Epithelial cell of esophagus (primary cell): ENCODE measurements at regions not wholly inside any gene's neighbourhood (a gene's known extent, or its start where the extent isn't known, plus 50 kb on each side); places are given as distances from the start of the nearest gene placed in this dataset.

ENCODE experiments used
- DNase-seq: peaks from one replicate; pipeline ENCODE4 v3.0.0; 2010; ENCODE audit warnings: low read depth
- H3K4me3 ChIP-seq: 2 replicates; pipeline ENCODE4 v1.5.1; 2011; ENCODE audit warnings: mild to moderate bottlenecking, low read length, control low read depth
- TF ChIP-seq, protein P1 (sequence below): IDR thresholded peaks from 2 replicates; pipeline ENCODE4 v1.5.1; 2011; ENCODE audit warnings: low read depth, mild to moderate bottlenecking, low read length, control low read depth, inconsistent platforms; ENCODE audit not compliant: insufficient read depth; ENCODE audit errors: missing control alignments

DNA sequence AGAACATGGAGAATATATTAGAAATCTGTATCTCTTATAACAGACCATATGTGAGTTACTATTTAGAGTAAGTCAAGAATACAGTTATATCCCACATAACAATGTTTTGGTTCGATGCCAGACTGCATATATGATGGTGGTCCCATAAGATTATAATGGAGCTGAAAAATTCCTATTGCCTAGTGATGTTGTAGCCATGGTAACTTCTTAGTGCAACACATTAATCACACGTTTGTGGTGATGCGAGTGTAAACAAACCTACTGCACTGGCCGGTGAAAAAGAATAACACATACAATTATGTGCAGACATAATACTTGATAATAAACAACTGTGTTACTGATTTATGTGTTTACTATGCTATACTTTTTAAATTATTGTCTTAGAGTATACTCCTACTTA lies 69.8 kb upstream of the MNS1 start:
- H3K4me3 ChIP-seq, result no peak overlapping the region
- TF ChIP-seq, protein P1, sequence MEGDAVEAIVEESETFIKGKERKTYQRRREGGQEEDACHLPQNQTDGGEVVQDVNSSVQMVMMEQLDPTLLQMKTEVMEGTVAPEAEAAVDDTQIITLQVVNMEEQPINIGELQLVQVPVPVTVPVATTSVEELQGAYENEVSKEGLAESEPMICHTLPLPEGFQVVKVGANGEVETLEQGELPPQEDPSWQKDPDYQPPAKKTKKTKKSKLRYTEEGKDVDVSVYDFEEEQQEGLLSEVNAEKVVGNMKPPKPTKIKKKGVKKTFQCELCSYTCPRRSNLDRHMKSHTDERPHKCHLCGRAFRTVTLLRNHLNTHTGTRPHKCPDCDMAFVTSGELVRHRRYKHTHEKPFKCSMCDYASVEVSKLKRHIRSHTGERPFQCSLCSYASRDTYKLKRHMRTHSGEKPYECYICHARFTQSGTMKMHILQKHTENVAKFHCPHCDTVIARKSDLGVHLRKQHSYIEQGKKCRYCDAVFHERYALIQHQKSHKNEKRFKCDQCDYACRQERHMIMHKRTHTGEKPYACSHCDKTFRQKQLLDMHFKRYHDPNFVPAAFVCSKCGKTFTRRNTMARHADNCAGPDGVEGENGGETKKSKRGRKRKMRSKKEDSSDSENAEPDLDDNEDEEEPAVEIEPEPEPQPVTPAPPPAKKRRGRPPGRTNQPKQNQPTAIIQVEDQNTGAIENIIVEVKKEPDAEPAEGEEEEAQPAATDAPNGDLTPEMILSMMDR, result no peak
- DNase-seq, result no peak

DNA sequence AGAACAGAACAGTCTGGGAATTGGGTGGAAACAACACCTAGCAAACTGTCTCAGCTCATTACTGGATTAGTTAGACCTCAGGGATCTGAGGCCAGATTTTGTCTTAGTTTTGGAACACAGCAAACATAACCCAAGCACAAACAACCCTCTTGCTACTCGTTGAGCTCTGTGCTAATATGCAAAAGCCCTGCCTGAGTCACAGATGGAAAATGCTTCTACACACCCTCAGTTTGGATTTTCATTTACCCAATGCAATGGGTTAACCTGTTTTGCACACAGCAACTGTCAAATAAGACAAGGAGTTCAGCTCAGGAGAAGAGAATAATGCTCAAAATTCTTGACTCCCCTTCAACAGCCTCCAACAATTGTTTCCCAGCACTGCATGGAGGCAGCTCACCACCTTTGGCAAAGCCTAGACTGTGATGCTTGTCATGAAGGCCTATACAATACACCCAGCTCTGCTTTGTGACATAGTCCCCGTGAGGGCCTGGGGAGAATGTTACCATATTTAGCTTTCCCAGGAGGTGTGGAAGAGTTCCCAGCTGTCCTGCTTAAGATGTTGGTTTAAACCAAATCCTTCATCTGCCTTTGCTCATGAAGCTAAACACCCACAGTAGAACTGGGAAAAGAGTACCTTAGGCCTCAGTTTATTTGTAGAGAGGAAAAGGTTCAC lies 68.9 kb upstream of the MNS1 start:
- DNase-seq, result peak; percentile 3
- H3K4me3 ChIP-seq, result no peak overlapping the region
- TF ChIP-seq, protein P1, result no peak

DNA sequence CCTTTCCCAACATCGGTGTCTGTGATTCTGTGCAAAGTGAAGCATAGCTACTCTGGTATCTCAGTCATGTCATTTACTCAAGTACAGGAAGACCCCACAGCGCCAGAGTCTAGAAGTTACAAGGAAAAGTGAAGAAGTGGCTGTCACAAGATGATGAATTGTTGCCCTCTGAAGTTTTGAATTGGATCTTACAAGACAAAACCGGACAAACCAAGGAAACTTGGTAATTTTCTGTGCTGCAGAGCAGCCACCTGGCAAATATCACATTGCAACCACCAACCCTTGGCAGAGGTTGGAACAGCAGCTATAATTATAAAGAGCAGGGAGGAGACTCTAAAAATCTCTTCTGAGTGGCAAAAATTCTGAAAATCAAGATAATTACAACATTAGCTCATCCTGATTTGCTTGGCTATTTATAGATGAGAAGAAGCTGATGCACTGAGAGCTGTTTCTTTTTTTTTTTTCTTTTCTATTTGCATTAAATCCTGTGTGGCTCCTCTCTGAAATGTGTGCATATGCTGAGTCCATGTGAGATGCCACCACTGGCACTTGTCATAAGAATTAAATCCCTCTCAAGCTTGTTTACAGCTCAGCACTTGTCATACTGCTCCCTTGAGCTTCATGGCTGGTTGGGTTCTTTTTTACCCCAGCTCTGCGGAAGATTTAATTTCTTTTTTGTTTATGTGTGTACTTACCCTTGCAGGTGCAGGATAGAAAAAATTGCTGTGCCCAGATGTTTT lies 68.0 kb upstream of the MNS1 start:
- DNase-seq, result no peak
- TF ChIP-seq, protein P1, result no peak
- H3K4me3 ChIP-seq, result no peak overlapping the region

DNA sequence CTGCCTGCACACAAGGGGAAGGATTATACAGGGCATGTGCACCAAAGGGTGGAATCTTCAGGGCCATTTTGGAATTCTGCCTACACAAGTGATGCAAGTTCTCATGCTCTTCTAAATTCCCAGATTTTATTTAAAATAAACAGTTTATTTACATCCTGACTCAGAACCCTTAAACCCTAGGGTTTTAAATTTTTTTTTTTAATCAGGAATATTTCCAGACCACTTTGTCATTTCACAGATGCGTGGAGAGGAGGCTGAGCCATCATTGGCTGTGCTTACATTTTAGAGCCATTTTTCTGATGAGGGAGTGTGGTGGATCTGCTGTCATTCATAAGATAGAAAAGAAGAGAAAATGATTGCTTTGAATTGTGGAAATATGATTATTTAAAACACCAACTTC lies 65.2 kb upstream of the MNS1 start:
- DNase-seq, result no peak
- H3K4me3 ChIP-seq, result no peak overlapping the region
- TF ChIP-seq, protein P1, result no peak

DNA sequence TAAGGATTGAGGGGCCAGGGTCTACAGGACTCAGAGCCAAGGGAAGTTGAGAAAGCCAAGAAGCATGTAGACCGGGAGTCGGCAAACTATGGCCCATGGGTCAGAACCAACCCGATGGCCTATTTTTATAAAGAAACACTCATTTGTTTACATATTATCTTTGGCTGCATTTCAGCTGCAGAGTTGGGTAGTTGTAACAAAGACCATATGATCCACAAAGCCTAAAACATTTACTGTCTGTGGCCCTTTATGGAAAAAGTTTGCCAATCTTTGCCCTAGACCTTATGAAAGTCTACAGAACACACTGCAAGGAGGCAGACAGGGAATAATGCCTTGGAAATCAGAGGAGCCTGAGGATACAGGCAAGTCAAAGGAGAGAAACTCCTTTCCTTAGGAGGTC lies 63.2 kb upstream of the MNS1 start:
- DNase-seq, result no peak
- TF ChIP-seq, protein P1, result no peak
- no peak overlapping the region for H3K4me3 ChIP-seq

DNA sequence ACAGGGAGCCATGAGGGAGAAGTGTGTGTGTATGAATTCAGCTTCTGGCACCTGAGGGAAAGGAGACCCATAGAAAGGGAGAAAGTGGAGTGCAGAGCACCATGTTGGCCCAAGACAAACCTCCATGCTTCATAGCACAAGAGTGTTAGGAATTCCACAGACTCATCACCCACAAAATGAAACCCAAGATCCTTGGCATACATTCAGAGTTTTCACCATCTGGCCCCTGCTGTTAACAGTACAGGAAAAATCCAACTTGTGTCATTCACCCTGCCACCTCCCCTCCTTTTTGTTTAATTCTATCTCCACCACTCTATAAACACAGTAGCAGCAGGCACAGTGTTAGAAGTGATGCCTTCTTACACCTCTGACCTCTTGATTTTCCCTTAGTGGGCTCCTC lies 60.0 kb upstream of the MNS1 start:
- H3K4me3 ChIP-seq, result no peak overlapping the region
- TF ChIP-seq, protein P1, result no peak
- DNase-seq, result no peak
